Neural cell (in vitro differentiated cells): ENCODE measurements at regions not wholly inside any gene's neighbourhood (a gene's known extent, or its start where the extent isn't known, plus 50 kb on each side); places are given as distances from the start of the nearest gene placed in this dataset.

Experiments used
- H2AFZ ChIP-seq: fragments of 200-600, 300-800 bp; sonication (generic), shearing (Covaris generic); 2 replicates; pipeline ENCODE4 v1.6.0; 2014; ENCODE audit warnings: low read depth, mild to moderate bottlenecking, antibody characterized with exemption, low read length, moderate library complexity
- H3F3A ChIP-seq: fragments of 200-600 bp; shearing (Covaris generic); 2 replicates; pipeline ENCODE4 v1.6.1; 2016; ENCODE audit warnings: mild to moderate bottlenecking, moderate library complexity, mixed read lengths, antibody characterized with exemption, low read length; ENCODE audit not compliant: insufficient read depth, poor library complexity, severe bottlenecking
- H3K27ac ChIP-seq: fragments of 200-600, 300-800 bp; sonication (generic), shearing (Covaris generic); 2 replicates; pipeline ENCODE4 v1.5.1; 2014; ENCODE audit warnings: mild to moderate bottlenecking, low read length, moderate library complexity
- H3K27me3 ChIP-seq: fragments of 300-800, 200-600 bp; sonication (generic), shearing (Covaris generic); 2 replicates; pipeline ENCODE4 v1.6.0; 2014; ENCODE audit warnings: mild to moderate bottlenecking, low read depth, low read length, moderate library complexity; ENCODE audit not compliant: insufficient read depth
- H3K36me3 ChIP-seq: fragments of 300-800, 200-600 bp; sonication (generic), shearing (Covaris generic); 2 replicates; pipeline ENCODE4 v1.5.1; 2014; ENCODE audit warnings: mild to moderate bottlenecking, antibody characterized with exemption, low read length, moderate library complexity; ENCODE audit not compliant: insufficient read depth
- H3K4me2 ChIP-seq: fragments of 300-800, 200-600 bp; sonication (generic), shearing (Covaris generic); 2 replicates; pipeline ENCODE4 v1.6.0; 2014; ENCODE audit warnings: mild to moderate bottlenecking, low read length
- H3K4me3 ChIP-seq: fragments of 300-800, 200-600 bp; sonication (generic), shearing (Covaris generic); 2 replicates; pipeline ENCODE4 v1.5.1; 2014; ENCODE audit warnings: mild to moderate bottlenecking, low read length, moderate library complexity
- H3K79me2 ChIP-seq: fragments of 200-600 bp; shearing (Covaris generic); replicated peaks from 2 replicates; pipeline ENCODE4 v1.6.0; 2014; ENCODE audit warnings: mild to moderate bottlenecking, low read length, moderate library complexity; ENCODE audit not compliant: insufficient read depth
- H3K9ac ChIP-seq: fragments of 300-800, 200-600 bp; sonication (generic), shearing (Covaris generic); 2 replicates; pipeline ENCODE4 v1.6.1; 2016; ENCODE audit warnings: mild to moderate bottlenecking, low read length, mixed read lengths
- H3K9me2 ChIP-seq: fragments of 200-600 bp; shearing (Covaris generic); 2 replicates; pipeline ENCODE4 v1.6.1; 2016; ENCODE audit warnings: mild to moderate bottlenecking, low read length, mixed read lengths; ENCODE audit not compliant: insufficient read depth
- H3K9me3 ChIP-seq: fragments of 200-600, 300-800 bp; sonication (generic), shearing (Covaris generic); 2 replicates; pipeline ENCODE4 v1.6.1; 2016; ENCODE audit warnings: mild to moderate bottlenecking, mixed run types, low read length, moderate library complexity, mixed read lengths
- H4K20me1 ChIP-seq: fragments of 200-600 bp; shearing (Covaris generic); 2 replicates; pipeline ENCODE4 v1.6.1; 2016; ENCODE audit warnings: mild to moderate bottlenecking, mixed run types; ENCODE audit not compliant: insufficient read depth
- EP300 ChIP-seq: fragments of 450-650 bp; conservative IDR thresholded peaks from 2 replicates; pipeline ENCODE4 v1.6.1; 2014; ENCODE audit warnings: antibody characterized with exemption, mild to moderate bottlenecking, moderate library complexity; ENCODE audit not compliant: poor library complexity, severe bottlenecking
- EZH2 ChIP-seq: fragments of 200-600, 300-800 bp; shearing (Covaris generic), sonication (generic); IDR thresholded peaks from 2 replicates; pipeline ENCODE4 v1.6.1; 2014; ENCODE audit warnings: antibody characterized with exemption, low read length, borderline replicate concordance, mild to moderate bottlenecking; ENCODE audit not compliant: insufficient read depth, poor library complexity, severe bottlenecking
- MXI1 ChIP-seq: fragments of 450-650 bp; conservative IDR thresholded peaks from 2 replicates; pipeline ENCODE4 v1.6.1; 2014; ENCODE audit warnings: antibody characterized with exemption, mild to moderate bottlenecking; ENCODE audit not compliant: poor library complexity, severe bottlenecking
- POLR2AphosphoS5 ChIP-seq: IDR thresholded peaks from 2 replicates; pipeline ENCODE4 v1.6.1; 2012
- RAD21 ChIP-seq: fragments of 450-650 bp; conservative IDR thresholded peaks from 2 replicates; pipeline ENCODE4 v1.6.1; 2014; ENCODE audit warnings: antibody characterized with exemption, mild to moderate bottlenecking, moderate library complexity
- REST ChIP-seq: IDR thresholded peaks from 2 replicates; pipeline ENCODE4 v1.6.1; 2012; ENCODE audit warnings: borderline replicate concordance
- SMC3 ChIP-seq: fragments of 450-650 bp; conservative IDR thresholded peaks from 2 replicates; pipeline ENCODE4 v1.6.1; 2014; ENCODE audit warnings: antibody characterized with exemption, mild to moderate bottlenecking, moderate library complexity; ENCODE audit not compliant: poor library complexity
- TAF1 ChIP-seq: IDR thresholded peaks from 2 replicates; pipeline ENCODE4 v1.6.1; 2012; ENCODE audit warnings: low read depth
- TF ChIP-seq, protein P1 (sequence below): fragments of 450-650 bp; IDR thresholded peaks from 2 replicates; pipeline ENCODE4 v1.5.1; 2014; ENCODE audit warnings: antibody characterized with exemption, mild to moderate bottlenecking, moderate library complexity; ENCODE audit not compliant: poor library complexity, severe bottlenecking

DNA sequence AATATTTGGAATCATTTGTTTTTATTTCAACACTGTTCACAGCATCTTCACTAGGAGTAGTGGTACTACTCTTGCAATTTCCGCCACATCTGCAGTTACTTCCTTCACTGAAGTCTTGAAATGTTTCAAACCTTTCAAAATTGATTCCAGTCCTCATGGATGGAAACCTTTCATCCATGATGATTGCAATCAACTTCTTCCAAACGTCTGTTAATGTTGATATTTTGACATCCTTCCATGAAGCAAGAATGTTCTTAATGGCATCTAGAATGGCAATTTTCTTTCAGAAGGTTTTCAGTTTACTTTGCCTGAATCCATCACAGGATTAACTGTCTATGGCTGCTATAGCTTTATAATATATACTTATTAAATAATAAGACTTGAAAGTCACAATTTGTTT is 736.8 kb upstream of the CA10 start:
- Histone ChIP-seq H3K27me3 (no peaks in the 10 kb centered on the region), H3K4me3 (no peak overlapping the region), H3F3A (no peaks in the 10 kb centered on the region), H3K9me3 (no peaks in the 10 kb centered on the region), H4K20me1 (no peaks in the 10 kb centered on the region), H3K4me2 (no peak overlapping the region), H2AFZ (no peak overlapping the region), H3K36me3 (no peaks in the 10 kb centered on the region), H3K27ac (no peak overlapping the region), H3K9ac (no peak overlapping the region), H3K79me2 (no peaks in the 10 kb centered on the region), H3K9me2 (no peaks in the 10 kb centered on the region)
- TF ChIP-seq EP300 (peak; percentile 96), EZH2 (no peak), TAF1 (no peak), SMC3 (no peak), RAD21 (no peak), REST (peak; percentile 80), POLR2AphosphoS5 (peak; percentile 68), MXI1 (no peak)
- TF ChIP-seq, protein P1, sequence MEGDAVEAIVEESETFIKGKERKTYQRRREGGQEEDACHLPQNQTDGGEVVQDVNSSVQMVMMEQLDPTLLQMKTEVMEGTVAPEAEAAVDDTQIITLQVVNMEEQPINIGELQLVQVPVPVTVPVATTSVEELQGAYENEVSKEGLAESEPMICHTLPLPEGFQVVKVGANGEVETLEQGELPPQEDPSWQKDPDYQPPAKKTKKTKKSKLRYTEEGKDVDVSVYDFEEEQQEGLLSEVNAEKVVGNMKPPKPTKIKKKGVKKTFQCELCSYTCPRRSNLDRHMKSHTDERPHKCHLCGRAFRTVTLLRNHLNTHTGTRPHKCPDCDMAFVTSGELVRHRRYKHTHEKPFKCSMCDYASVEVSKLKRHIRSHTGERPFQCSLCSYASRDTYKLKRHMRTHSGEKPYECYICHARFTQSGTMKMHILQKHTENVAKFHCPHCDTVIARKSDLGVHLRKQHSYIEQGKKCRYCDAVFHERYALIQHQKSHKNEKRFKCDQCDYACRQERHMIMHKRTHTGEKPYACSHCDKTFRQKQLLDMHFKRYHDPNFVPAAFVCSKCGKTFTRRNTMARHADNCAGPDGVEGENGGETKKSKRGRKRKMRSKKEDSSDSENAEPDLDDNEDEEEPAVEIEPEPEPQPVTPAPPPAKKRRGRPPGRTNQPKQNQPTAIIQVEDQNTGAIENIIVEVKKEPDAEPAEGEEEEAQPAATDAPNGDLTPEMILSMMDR: no peak

DNA sequence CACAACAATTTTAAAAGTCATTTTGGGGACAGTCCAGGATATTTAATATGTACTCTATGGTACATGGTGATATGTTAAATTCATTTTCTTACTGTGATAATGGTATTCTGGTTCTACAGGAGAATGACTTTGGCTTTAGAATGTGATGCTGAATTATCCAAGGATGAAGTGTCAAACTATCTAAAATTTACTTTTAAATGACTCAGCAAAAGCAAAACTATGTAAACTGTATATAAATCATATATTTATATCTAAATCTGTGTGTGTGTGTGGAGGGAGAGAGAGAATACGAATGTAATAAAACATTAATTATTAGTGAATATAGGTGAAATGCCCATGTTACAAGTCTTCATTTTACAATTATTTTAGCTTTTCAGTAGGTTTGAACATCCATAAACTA is 733.8 kb upstream of the CA10 start:
- Histone ChIP-seq H3K27me3 (no peaks in the 10 kb centered on the region), H3K4me3 (no peak overlapping the region), H3K9me2 (no peaks in the 10 kb centered on the region), H4K20me1 (no peaks in the 10 kb centered on the region), H3K27ac (no peak overlapping the region), H3K4me2 (no peak overlapping the region), H3K9me3 (no peaks in the 10 kb centered on the region), H3K79me2 (no peaks in the 10 kb centered on the region), H3K9ac (no peak overlapping the region), H3F3A (no peaks in the 10 kb centered on the region), H2AFZ (no peak overlapping the region), H3K36me3 (no peaks in the 10 kb centered on the region)
- TF ChIP-seq, protein P1: no peak
- TF ChIP-seq REST (no peak), TAF1 (no peak), RAD21 (no peak), EP300 (no peak), SMC3 (no peak), MXI1 (no peak), EZH2 (no peak), POLR2AphosphoS5 (no peak)
